K562 (cell line): ENCODE measurements at regions not wholly inside any gene's neighbourhood (a gene's known extent, or its start where the extent isn't known, plus 50 kb on each side); places are given as distances from the start of the nearest gene placed in this dataset.

ENCODE experiments used
- CBX3 ChIP-seq, 2 experiments: IDR thresholded peaks; 1 replicate in 1 of 2; 2 replicates in 1 of 2; pipeline ENCODE4 v1.6.1; 2012; ENCODE audit warnings: inconsistent platforms in 2 of 2, low read length in 2 of 2, borderline replicate concordance in 1 of 2, control low read depth in 1 of 2
- GATA2 ChIP-seq: sonication (generic); formaldehyde crosslinking; IDR thresholded peaks from 2 replicates; pipeline ENCODE4 v1.4.0; 2020; ENCODE audit warnings: mild to moderate bottlenecking, missing genetic modification reagents
- HMGXB4 ChIP-seq: sonication (generic); formaldehyde crosslinking; IDR thresholded peaks from 2 replicates; pipeline ENCODE4 v1.8.1; 2023; ENCODE audit warnings: mild to moderate bottlenecking, missing genetic modification reagents
- KDM4B ChIP-seq, 2 experiments: fragments of 450-650 bp in 1 of 2; sonication (generic) in 1 of 2; IDR thresholded peaks; 2 replicates each; pipeline ENCODE4 v1.6.1; 2016 to 2017; ENCODE audit warnings: borderline replicate concordance in 2 of 2, antibody characterized with exemption in 1 of 2, low read depth in 1 of 2, mild to moderate bottlenecking in 1 of 2
- NCOA4 ChIP-seq: fragments of 450-650 bp; IDR thresholded peaks from 2 replicates; pipeline ENCODE4 v1.6.1; 2018; ENCODE audit warnings: mild to moderate bottlenecking; ENCODE audit not compliant: partially characterized antibody
- POLR2AphosphoS5 ChIP-seq: IDR thresholded peaks from 2 replicates; pipeline ENCODE4 v1.6.1; 2011; ENCODE audit warnings: mild to moderate bottlenecking, low read depth, low read length, moderate library complexity; ENCODE audit not compliant: control insufficient read depth, insufficient read depth
- TEAD4 ChIP-seq, 2 experiments: sonication (generic) in 1 of 2; formaldehyde crosslinking in 1 of 2; IDR thresholded peaks; 2 replicates each; pipeline versions ENCODE4 v1.6.1 to v1.8.0; 2012 to 2022; ENCODE audit warnings: borderline replicate concordance in 1 of 2, inconsistent platforms in 1 of 2, low read length in 1 of 2, mild to moderate bottlenecking in 1 of 2, missing genetic modification reagents in 1 of 2
- TF ChIP-seq, protein P1 (sequence below): IDR thresholded peaks from 3 replicates; pipeline ENCODE4 v1.6.1; 2011; ENCODE audit warnings: borderline replicate concordance, mild to moderate bottlenecking; ENCODE audit not compliant: insufficient read length, insufficient read depth

DNA sequence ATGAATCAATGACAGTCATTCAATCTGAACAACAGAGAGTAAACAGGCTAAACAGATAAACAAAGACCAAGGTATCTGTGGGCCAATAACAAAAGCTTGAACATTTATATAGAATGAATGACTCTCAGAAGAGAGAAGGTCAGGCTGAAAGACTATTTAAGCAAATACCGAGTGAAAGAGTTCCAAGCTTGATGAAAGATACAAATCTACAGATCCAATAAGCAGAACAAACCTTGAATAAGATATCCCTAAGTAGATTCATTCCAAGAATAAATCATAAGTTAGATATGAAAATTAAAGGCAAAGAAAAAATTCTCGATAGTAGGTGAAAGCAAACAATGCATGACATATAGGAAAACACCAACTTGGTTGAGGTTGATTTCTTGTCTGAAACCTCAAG lies 376.4 kb upstream of the IGFBP3 start (continued):
- no peak for TF ChIP-seq HMGXB4 (CRISPR knock-in tag)
- TF ChIP-seq, protein P1, sequence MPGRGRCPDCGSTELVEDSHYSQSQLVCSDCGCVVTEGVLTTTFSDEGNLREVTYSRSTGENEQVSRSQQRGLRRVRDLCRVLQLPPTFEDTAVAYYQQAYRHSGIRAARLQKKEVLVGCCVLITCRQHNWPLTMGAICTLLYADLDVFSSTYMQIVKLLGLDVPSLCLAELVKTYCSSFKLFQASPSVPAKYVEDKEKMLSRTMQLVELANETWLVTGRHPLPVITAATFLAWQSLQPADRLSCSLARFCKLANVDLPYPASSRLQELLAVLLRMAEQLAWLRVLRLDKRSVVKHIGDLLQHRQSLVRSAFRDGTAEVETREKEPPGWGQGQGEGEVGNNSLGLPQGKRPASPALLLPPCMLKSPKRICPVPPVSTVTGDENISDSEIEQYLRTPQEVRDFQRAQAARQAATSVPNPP: no peak
- TF ChIP-seq KDM4B (IDR thresholded peaks at IDR 0.05; ENCODE audit: borderline replicate concordance in 2 of 2, low read depth in 1 of 2): no peak
- TF ChIP-seq GATA2: no peak
- TF ChIP-seq TEAD4 (IDR thresholded peaks at IDR 0.05; ENCODE audit: low read length): no peak
- TF ChIP-seq TEAD4 (CRISPR knock-in tag; IDR thresholded peaks at IDR 0.05; ENCODE audit: borderline replicate concordance): no peak
- TF ChIP-seq NCOA4: no peak
- no peak for TF ChIP-seq CBX3 (IDR thresholded peaks at IDR 0.05; ENCODE audit: borderline replicate concordance in 1 of 2, low read length in 2 of 2)
- no peak for TF ChIP-seq POLR2AphosphoS5
- TF ChIP-seq, all 486 proteins: peak for 0
